Loucy (cell line): ENCODE measurements at regions not wholly inside any gene's neighbourhood (a gene's known extent, or its start where the extent isn't known, plus 50 kb on each side); places are given as distances from the start of the nearest gene placed in this dataset.

Experiments used
- H2AFZ ChIP-seq: fragments of 200-600 bp; sonication (generic); 2 replicates; pipeline ENCODE4 v1.6.0; 2016; ENCODE audit warnings: antibody characterized with exemption, mild to moderate bottlenecking, low read length, moderate library complexity
- H3F3A ChIP-seq: fragments of 200-600 bp; 2 replicates; pipeline ENCODE4 v1.6.0; 2016; ENCODE audit warnings: antibody characterized with exemption, low read depth, mild to moderate bottlenecking
- H3K27me3 ChIP-seq: fragments of 200-600 bp; sonication (generic); 2 replicates; pipeline ENCODE4 v1.6.1; 2014; ENCODE audit warnings: low read length, mild to moderate bottlenecking; ENCODE audit not compliant: insufficient read depth, poor library complexity, severe bottlenecking
- H3K36me3 ChIP-seq: fragments of 200-600 bp; sonication (generic); 2 replicates; pipeline ENCODE4 v1.6.1; 2016; ENCODE audit warnings: low read length; ENCODE audit not compliant: insufficient read depth
- H3K4me1 ChIP-seq: fragments of 200-600 bp; sonication (generic); 2 replicates; pipeline ENCODE4 v1.5.1; 2014; ENCODE audit warnings: low read length, mild to moderate bottlenecking; ENCODE audit not compliant: insufficient read depth, poor library complexity, severe bottlenecking
- H3K4me2 ChIP-seq: fragments of 200-600 bp; sonication (generic); 2 replicates; pipeline ENCODE4 v1.6.0; 2014; ENCODE audit warnings: antibody characterized with exemption, low read length, low read depth, mild to moderate bottlenecking; ENCODE audit not compliant: poor library complexity, severe bottlenecking
- H3K4me3 ChIP-seq: fragments of 200-600 bp; sonication (generic); 2 replicates; pipeline ENCODE4 v1.5.1; 2014; ENCODE audit warnings: low read length, mild to moderate bottlenecking, mixed read lengths; ENCODE audit not compliant: poor library complexity, severe bottlenecking
- H3K79me2 ChIP-seq: fragments of 200-600 bp; sonication (generic); 2 replicates; pipeline ENCODE4 v1.6.1; 2014; ENCODE audit warnings: low read length; ENCODE audit not compliant: insufficient read depth
- H3K9ac ChIP-seq: fragments of 200-600 bp; sonication (generic); 2 replicates; pipeline ENCODE4 v1.6.0; 2014; ENCODE audit warnings: mild to moderate bottlenecking, low read depth, low read length, moderate library complexity; ENCODE audit not compliant: poor library complexity, severe bottlenecking
- H3K9me2 ChIP-seq: fragments of 200-600 bp; sonication (generic); replicated peaks from 2 replicates; pipeline ENCODE4 v1.6.1; 2016; ENCODE audit warnings: low read depth, low read length, mixed read lengths
- H3K9me3 ChIP-seq: fragments of 200-600 bp; sonication (generic); 2 replicates; pipeline ENCODE4 v1.6.1; 2014; ENCODE audit warnings: mild to moderate bottlenecking, antibody characterized with exemption, low read length, low read depth; ENCODE audit not compliant: insufficient read depth
- H4K20me1 ChIP-seq: fragments of 200-600 bp; sonication (generic); 2 replicates; pipeline ENCODE4 v1.6.0; 2014; ENCODE audit warnings: antibody characterized with exemption, low read length, mild to moderate bottlenecking; ENCODE audit not compliant: insufficient read depth, poor library complexity, severe bottlenecking
- EZH2phosphoT487 ChIP-seq: fragments of 200-600 bp; IDR thresholded peaks from 2 replicates; pipeline ENCODE4 v1.6.1; 2018; ENCODE audit warnings: antibody characterized with exemption, mild to moderate bottlenecking, moderate library complexity, borderline replicate concordance
- TF ChIP-seq, protein P1 (sequence below): fragments of 200-600 bp; sonication (generic); conservative IDR thresholded peaks from 2 replicates; pipeline ENCODE4 v1.5.1; 2014; ENCODE audit warnings: mild to moderate bottlenecking, antibody characterized with exemption, low read length

DNA sequence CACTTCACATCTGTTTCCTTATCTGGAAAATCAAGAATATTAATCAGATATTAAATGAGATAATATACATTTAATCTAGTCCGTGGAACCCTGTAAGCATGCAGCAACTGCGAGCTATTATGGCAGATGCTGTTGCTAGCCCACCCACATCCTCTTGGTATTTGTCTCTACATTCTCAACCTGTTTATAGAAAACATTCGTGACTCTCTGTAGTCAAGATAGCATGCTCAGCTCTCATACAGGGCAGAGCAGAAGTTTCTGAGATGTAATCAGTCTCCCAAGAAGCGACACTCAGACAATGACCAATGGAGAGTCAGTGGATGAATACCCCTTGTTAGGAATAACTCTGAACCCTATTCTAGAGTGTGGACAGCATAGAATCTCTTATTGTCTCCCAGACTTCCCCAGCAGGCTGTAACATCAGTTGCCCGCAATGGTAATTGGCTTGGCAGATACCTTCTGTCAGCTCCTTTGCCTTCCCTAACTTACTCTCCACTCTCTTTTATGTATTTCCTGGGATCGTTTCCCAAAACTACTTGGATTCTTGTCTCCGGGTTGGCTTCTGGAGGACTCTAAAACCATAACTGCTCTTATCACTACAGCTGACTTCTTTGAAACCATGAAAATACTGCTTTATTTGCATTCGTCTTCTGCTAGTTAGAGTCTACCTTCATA is 400.7 kb upstream of the TNP1 start:
- Histone ChIP-seq H3K4me2 (no peak overlapping the region), H4K20me1 (no peaks in the 10 kb centered on the region), H3K36me3 (no peaks in the 10 kb centered on the region), H3F3A (no peaks in the 10 kb centered on the region), H3K9me3 (no peaks in the 10 kb centered on the region), H3K9me2 (no peaks in the 10 kb centered on the region), H3K79me2 (no peaks in the 10 kb centered on the region), H3K4me1 (no peaks in the 10 kb centered on the region), H3K4me3 (no peak overlapping the region), H2AFZ (no peak overlapping the region), H3K9ac (no peak overlapping the region), H3K27me3 (no peaks in the 10 kb centered on the region)
- TF ChIP-seq, protein P1, sequence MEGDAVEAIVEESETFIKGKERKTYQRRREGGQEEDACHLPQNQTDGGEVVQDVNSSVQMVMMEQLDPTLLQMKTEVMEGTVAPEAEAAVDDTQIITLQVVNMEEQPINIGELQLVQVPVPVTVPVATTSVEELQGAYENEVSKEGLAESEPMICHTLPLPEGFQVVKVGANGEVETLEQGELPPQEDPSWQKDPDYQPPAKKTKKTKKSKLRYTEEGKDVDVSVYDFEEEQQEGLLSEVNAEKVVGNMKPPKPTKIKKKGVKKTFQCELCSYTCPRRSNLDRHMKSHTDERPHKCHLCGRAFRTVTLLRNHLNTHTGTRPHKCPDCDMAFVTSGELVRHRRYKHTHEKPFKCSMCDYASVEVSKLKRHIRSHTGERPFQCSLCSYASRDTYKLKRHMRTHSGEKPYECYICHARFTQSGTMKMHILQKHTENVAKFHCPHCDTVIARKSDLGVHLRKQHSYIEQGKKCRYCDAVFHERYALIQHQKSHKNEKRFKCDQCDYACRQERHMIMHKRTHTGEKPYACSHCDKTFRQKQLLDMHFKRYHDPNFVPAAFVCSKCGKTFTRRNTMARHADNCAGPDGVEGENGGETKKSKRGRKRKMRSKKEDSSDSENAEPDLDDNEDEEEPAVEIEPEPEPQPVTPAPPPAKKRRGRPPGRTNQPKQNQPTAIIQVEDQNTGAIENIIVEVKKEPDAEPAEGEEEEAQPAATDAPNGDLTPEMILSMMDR: no peak

DNA sequence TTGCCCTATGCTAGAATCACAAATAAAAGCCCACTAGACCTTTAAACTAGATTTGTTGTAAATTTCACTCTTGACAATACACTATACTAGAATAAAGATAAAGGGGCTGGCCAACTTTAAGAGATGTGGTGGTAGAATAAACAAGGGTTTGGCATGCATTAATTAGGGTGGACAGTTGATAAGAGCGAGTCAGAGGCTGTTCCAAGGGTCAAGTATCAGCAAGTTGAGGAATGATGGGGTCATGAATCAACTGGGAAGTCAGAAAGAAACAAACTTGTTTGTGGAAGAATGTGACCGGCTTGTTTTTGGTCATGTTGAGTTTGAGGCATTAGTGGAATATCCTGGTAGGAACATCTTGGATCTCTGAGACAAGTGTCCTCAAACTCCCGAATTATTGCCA is 398.3 kb upstream of the TNP1 start:
- Histone ChIP-seq H3K9me3 (no peaks in the 10 kb centered on the region), H3K9ac (no peak overlapping the region), H3F3A (no peaks in the 10 kb centered on the region), H3K4me3 (no peak overlapping the region), H4K20me1 (no peaks in the 10 kb centered on the region), H3K9me2 (no peaks in the 10 kb centered on the region), H3K27me3 (no peaks in the 10 kb centered on the region), H3K79me2 (no peaks in the 10 kb centered on the region), H3K4me2 (no peak overlapping the region), H2AFZ (no peak overlapping the region), H3K36me3 (no peaks in the 10 kb centered on the region), H3K4me1 (no peaks in the 10 kb centered on the region)
- TF ChIP-seq EZH2phosphoT487: no peak
- TF ChIP-seq, protein P1: no peak

DNA sequence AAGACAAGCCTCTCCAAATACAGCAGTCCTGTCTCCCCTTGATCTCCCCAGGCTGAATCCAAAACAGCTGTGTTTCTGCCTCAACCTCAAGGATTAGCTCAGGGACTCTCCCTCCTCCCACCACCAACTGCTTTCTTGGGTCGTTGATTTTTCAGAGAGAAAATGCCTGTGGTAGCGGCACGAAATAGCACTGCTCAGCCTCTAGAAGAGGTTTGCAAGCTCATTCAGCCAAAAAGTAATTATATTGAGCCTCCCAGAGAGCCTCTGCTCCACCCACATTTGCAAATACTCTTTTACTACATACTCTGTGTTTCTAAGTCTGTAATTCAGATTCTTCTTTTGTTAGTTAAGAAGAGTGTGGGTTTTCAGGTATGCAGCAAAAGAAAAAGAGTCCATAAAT is 396.4 kb upstream of the TNP1 start:
- Histone ChIP-seq H3K27me3 (no peaks in the 10 kb centered on the region), H3K4me2 (no peak overlapping the region), H3K36me3 (no peaks in the 10 kb centered on the region), H3K9ac (no peak overlapping the region), H3F3A (no peaks in the 10 kb centered on the region), H2AFZ (no peak overlapping the region), H4K20me1 (no peaks in the 10 kb centered on the region), H3K79me2 (no peaks in the 10 kb centered on the region), H3K4me3 (no peak overlapping the region), H3K9me3 (no peaks in the 10 kb centered on the region), H3K4me1 (peaks cover 5% of the 10 kb centered on the region), H3K9me2 (no peaks in the 10 kb centered on the region)
- no peak for TF ChIP-seq EZH2phosphoT487
- TF ChIP-seq, protein P1: no peak
